Thoracic aorta (tissue), 2 donors: ENCODE measurements at regions not wholly inside any gene's neighbourhood (a gene's known extent, or its start where the extent isn't known, plus 50 kb on each side); places are given as distances from the start of the nearest gene placed in this dataset.

Source experiments
- ATAC-seq: fragments of 150-250 bp; one replicate; pipeline ENCODE4 v1.8.0; 2017; ENCODE audit warnings: low read depth; ENCODE audit not compliant: insufficient number of reproducible peaks, low FRiP score
- DNase-seq: peaks from one replicate; pipeline ENCODE4 v3.0.0-alpha.2; 2020; ENCODE audit warnings: low spot score
- H3K27ac ChIP-seq, 2 donors: fragments of 200-600 bp; sonication (generic); 1 replicate in 1 of 2; 2 replicates in 1 of 2; pipeline ENCODE4 v1.5.1; 2016; ENCODE audit warnings: mild to moderate bottlenecking in 2 of 2, moderate library complexity in 2 of 2
- H3K27me3 ChIP-seq: fragments of 200-600 bp; sonication (generic); replicated peaks from 2 replicates; pipeline ENCODE4 v1.6.0; 2016; ENCODE audit warnings: mild to moderate bottlenecking; ENCODE audit not compliant: insufficient read depth
- H3K36me3 ChIP-seq: fragments of 200-600 bp; sonication (generic); one replicate; pipeline ENCODE4 v1.5.1; 2016
- H3K4me1 ChIP-seq, 2 donors: fragments of 200-600 bp; sonication (generic); 1 replicate in 1 of 2; 2 replicates in 1 of 2; pipeline versions ENCODE4 v1.5.1 to v1.6.0; 2016; ENCODE audit warnings: low read depth in 2 of 2, mild to moderate bottlenecking in 1 of 2; ENCODE audit not compliant: control insufficient read depth in 1 of 2
- H3K4me3 ChIP-seq: fragments of 200-600 bp; sonication (generic); 2 replicates; pipeline ENCODE4 v1.5.1; 2016; ENCODE audit warnings: mild to moderate bottlenecking
- H3K9me3 ChIP-seq: fragments of 200-600 bp; sonication (generic); 2 replicates; pipeline ENCODE4 v1.5.1; 2016
- CTCF ChIP-seq: fragments of 200-600 bp; sonication (generic); IDR thresholded peaks from one replicate; pipeline ENCODE4 v1.5.1; 2019; ENCODE audit warnings: antibody characterized with exemption

DNA sequence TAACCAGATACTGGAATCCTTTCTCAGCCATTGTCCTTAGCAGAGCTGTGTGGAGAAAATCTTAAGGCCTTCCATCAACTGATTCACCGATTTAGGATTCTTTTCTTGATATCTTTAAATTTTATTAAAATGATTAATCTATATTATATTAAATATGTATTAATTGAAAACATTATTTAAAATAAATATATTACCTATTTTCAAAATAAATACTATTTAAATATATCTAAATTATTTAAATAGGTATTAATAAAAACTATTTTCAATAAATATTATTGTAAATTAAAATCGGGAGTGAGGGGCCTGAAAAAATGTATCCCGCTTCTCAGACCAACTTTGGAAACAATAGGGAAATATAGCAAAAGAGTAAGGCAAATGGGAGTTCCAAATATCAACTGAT lies 94.0 kb upstream of the HPF1 start:
- no peaks in the 10 kb centered on the region for H3K9me3 ChIP-seq
- TF ChIP-seq CTCF = no peak
- DNase-seq = no peak
- H3K4me1 ChIP-seq = no peaks in the 10 kb centered on the region
- no peaks in the 10 kb centered on the region for H3K36me3 ChIP-seq
- no peaks in the 10 kb centered on the region for H3K27me3 ChIP-seq
- no peak for ATAC-seq
- H3K27ac ChIP-seq = no peak overlapping the region
- H3K4me3 ChIP-seq = no peak overlapping the region

GRCh38 chr4:169849456-169849855 lies 91.7 kb upstream of the HPF1 start:
- DNase-seq (no peak), ATAC-seq (no peak)
- no peak overlapping the region for H3K4me3 ChIP-seq
- no peak for TF ChIP-seq CTCF
- no peaks in the 10 kb centered on the region for H3K9me3 ChIP-seq
- no peak overlapping the region for H3K27ac ChIP-seq
- no peaks in the 10 kb centered on the region for H3K36me3 ChIP-seq
- no peaks in the 10 kb centered on the region for H3K27me3 ChIP-seq
- H3K4me1 ChIP-seq = no peaks in the 10 kb centered on the region

GRCh38 chr4:169848018-169848417 lies 90.3 kb upstream of the HPF1 start:
- DNase-seq (no peak), ATAC-seq (no peak)
- H3K9me3 ChIP-seq = no peaks in the 10 kb centered on the region
- H3K27ac ChIP-seq = no peak overlapping the region
- no peak overlapping the region for H3K4me3 ChIP-seq
- no peaks in the 10 kb centered on the region for H3K4me1 ChIP-seq
- no peaks in the 10 kb centered on the region for H3K27me3 ChIP-seq
- H3K36me3 ChIP-seq = no peaks in the 10 kb centered on the region
- no peak for TF ChIP-seq CTCF

DNA sequence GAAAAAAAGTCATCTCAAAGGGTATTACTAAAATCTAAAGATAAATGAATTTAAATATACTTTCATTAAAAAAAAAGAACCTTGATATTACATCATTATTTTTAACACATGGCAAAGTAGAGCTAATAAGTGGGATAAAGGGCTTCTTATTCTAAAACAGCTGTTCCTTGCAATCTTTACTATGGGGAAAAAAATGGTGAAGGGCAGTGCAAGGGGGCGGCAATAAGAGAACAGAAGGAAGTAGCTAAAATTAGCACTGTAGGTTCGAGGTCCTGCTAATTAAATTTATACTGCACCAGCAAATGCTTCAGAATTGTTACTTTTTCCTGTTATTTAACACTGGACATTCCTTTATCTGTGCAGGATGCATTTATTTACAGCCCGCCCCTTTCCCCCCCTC lies 89.4 kb upstream of the HPF1 start:
- Histone ChIP-seq H3K27ac (no peak overlapping the region), H3K27me3 (no peaks in the 10 kb centered on the region), H3K36me3 (no peaks in the 10 kb centered on the region), H3K4me1 (no peaks in the 10 kb centered on the region), H3K4me3 (no peak overlapping the region), H3K9me3 (no peaks in the 10 kb centered on the region)
- ATAC-seq = no peak
- DNase-seq = no peak
- no peak for TF ChIP-seq CTCF

- Histone ChIP-seq H3K4me3 (no peak overlapping the region), H3K27ac (no peak overlapping the region), H3K9me3 (no peaks in the 10 kb centered on the region), H3K4me1 (no peaks in the 10 kb centered on the region), H3K27me3 (no peaks in the 10 kb centered on the region), H3K36me3 (no peaks in the 10 kb centered on the region)
- no peak for DNase-seq
- ATAC-seq = no peak
- TF ChIP-seq CTCF = no peak
Measured at GRCh38 chr4:169846396-169846795, 88.7 kb upstream of the HPF1 start.
